ENCODE measurements at regions not wholly inside any gene's neighbourhood (a gene's known extent, or its start where the extent isn't known, plus 50 kb on each side); places are given as distances from the start of the nearest gene placed in this dataset.

DNA sequence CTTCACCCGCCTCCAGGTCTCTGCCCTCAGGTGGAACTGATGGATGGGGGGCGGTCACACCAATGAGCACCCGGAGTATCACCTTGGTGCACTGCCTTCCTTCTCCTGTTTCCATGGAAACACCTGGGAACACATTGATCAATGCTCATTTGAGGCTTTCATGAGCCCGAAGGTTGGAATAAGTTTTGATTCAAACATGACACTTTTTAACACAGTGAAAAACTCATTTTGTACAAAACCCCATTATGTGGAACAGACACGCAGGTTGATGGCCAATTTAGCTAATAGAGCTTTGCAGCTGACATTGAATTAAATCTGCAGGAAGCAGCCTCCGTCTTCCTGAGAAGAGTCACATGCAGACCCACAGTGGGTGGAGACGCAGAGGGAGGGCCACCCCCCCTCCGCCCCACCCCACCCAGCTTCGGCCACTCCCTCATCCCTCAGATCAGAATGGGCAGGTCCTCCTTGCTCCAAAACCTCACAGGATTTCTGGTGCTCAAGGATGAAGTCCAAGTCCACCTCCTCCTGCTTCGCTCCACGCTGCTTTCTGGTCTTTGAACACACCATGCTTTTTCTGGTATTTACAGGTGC lies 96.0 kb upstream of the MYCN start:
- Mint-ChIP-seq H3K36me3 (ENCODE audit: low read depth) (no peaks in the 10 kb centered on the region), H3K4me1 (ENCODE audit: low read depth) (no peaks in the 10 kb centered on the region), H3K4me3 (ENCODE audit: unreplicated experiment) (no peak overlapping the region), H3K9me3 (ENCODE audit: low read depth) (no peaks in the 10 kb centered on the region), H3K27ac (ENCODE audit: unreplicated experiment) (no peak overlapping the region), H3K27me3 (ENCODE audit: low read depth) (peaks cover 19% of the 10 kb centered on the region)
- no peak for DNase-seq (ENCODE audit: low spot score)
- TF ChIP-seq, protein P1, sequence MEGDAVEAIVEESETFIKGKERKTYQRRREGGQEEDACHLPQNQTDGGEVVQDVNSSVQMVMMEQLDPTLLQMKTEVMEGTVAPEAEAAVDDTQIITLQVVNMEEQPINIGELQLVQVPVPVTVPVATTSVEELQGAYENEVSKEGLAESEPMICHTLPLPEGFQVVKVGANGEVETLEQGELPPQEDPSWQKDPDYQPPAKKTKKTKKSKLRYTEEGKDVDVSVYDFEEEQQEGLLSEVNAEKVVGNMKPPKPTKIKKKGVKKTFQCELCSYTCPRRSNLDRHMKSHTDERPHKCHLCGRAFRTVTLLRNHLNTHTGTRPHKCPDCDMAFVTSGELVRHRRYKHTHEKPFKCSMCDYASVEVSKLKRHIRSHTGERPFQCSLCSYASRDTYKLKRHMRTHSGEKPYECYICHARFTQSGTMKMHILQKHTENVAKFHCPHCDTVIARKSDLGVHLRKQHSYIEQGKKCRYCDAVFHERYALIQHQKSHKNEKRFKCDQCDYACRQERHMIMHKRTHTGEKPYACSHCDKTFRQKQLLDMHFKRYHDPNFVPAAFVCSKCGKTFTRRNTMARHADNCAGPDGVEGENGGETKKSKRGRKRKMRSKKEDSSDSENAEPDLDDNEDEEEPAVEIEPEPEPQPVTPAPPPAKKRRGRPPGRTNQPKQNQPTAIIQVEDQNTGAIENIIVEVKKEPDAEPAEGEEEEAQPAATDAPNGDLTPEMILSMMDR (IDR thresholded peaks at IDR 0.05), result no peak

DNA sequence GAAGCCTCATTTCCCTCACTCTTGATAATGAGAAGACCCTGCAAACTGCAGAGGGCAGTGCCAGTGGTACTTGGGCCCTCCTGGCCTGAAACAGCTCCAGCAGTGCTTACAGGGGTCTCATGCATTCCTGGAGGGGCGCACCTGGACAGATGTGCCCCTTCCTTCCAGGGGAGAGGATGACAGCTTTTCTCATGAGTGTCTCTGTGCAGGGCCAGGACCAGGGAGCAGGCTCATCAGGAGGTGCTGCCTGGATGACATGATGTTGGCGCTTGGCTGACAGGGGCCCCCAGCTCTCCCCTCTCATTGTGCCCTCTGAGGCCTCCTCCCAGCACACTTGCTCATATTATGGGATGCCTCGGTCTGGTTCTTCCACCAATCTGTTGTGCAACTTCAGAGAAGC lies 95.1 kb upstream of the MYCN start:
- TF ChIP-seq, protein P1 (IDR thresholded peaks at IDR 0.05), result no peak
- H3K9me3 Mint-ChIP-seq (ENCODE audit: low read depth), result no peaks in the 10 kb centered on the region

DNA sequence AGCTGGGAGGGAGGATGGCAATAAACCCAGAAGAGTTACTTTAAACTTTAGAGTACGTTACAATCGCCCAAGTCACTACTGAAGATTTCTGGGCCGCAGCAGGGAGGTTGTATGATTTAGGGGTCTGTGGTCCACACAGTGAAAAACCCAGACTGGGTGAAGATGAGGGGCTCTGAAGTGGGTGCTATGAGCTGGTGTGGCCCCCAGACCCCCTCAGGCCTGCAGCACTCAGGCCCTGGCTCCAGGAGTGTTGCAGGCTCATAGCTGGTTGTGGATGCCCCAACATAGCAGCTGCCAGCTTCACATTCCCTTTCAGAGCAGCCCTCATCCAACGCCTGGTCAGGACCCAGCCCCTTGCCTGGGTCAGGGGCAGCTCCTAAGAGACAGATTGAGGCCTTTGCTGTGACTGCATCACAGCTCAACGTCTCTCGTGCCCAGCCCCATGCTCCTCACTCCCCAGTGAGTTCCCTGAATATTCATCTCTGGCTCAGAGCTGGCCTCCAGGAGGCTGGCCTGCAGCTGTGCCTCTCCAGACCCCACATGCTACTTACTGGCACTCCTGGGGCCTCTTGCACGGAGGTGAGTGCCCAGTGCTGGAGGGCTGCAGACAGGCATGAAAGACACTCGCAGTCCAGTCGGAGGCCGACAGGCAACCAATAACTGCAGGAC lies 94.5 kb upstream of the MYCN start:
- TF ChIP-seq, protein P1 (IDR thresholded peaks at IDR 0.05), result no peak
- H3K9me3 Mint-ChIP-seq (ENCODE audit: low read depth), result no peaks in the 10 kb centered on the region
- H3K27me3 Mint-ChIP-seq (ENCODE audit: low read depth), result peaks cover 16% of the 10 kb centered on the region
- no peak for DNase-seq (ENCODE audit: low spot score)
- no peak overlapping the region for H3K27ac Mint-ChIP-seq (ENCODE audit: unreplicated experiment)
- no peaks in the 10 kb centered on the region for H3K36me3 Mint-ChIP-seq (ENCODE audit: low read depth)
- no peaks in the 10 kb centered on the region for H3K4me1 Mint-ChIP-seq (ENCODE audit: low read depth)
- no peak overlapping the region for H3K4me3 Mint-ChIP-seq (ENCODE audit: unreplicated experiment)

More for the DNA sequence above, 95.1 kb upstream of the MYCN start:
- no peak overlapping the region for H3K4me3 Mint-ChIP-seq (ENCODE audit: unreplicated experiment)
- no peak overlapping the region for H3K27ac Mint-ChIP-seq (ENCODE audit: unreplicated experiment)
- DNase-seq (ENCODE audit: low spot score), result no peak
- peaks cover 20% of the 10 kb centered on the region for H3K27me3 Mint-ChIP-seq (ENCODE audit: low read depth)
- H3K36me3 Mint-ChIP-seq (ENCODE audit: low read depth), result no peaks in the 10 kb centered on the region
- H3K4me1 Mint-ChIP-seq (ENCODE audit: low read depth), result no peaks in the 10 kb centered on the region

DNA sequence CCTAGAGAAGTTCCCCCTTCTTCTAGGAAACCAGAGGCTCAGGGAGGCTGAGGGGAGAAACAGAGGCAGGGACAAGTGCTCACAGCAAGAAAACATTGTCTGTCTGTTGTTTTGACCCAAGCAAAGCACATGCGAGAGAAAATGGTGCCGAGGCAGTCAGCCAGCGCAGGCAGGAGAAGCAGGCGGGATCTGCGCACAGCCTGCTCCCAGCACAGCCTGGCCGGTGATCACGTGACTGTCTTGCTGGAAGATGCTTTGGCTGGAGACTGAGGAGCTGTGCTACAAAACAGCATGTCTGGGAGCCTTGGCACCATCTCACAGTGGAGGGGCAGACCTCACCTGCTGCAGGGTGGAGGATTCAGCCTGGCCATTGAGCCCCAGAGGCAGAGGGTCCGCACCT lies 93.7 kb upstream of the MYCN start:
- Mint-ChIP-seq H3K9me3 (ENCODE audit: low read depth) (no peaks in the 10 kb centered on the region), H3K27ac (ENCODE audit: unreplicated experiment) (no peak overlapping the region), H3K4me3 (ENCODE audit: unreplicated experiment) (no peak overlapping the region), H3K36me3 (ENCODE audit: low read depth) (no peaks in the 10 kb centered on the region), H3K27me3 (ENCODE audit: low read depth) (peaks cover 13% of the 10 kb centered on the region), H3K4me1 (ENCODE audit: low read depth) (no peaks in the 10 kb centered on the region)
- TF ChIP-seq, protein P1 (IDR thresholded peaks at IDR 0.05), result no peak
- DNase-seq (ENCODE audit: low spot score), result no peak

DNA sequence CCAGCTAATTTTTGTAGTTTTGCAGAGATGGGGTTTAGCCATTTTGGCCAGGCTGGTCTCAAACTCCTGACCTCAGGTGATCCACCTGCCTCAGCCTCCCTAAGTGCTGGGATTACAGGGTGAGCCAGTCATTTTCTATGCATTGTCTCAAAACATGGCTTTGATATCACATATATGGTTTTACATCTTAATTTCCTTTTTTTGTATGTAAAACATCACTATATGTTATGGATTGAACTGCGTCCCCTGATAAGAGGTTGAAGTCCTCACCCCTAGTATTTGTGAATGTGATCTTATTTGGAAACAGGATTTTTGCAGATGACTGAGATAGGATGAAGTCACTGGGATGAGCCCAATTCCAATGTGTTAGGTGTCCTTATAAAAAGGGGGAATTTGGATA lies 89.8 kb upstream of the MYCN start:
- no peak for DNase-seq (ENCODE audit: low spot score)
- Mint-ChIP-seq H3K4me1 (ENCODE audit: low read depth) (no peaks in the 10 kb centered on the region), H3K36me3 (ENCODE audit: low read depth) (no peaks in the 10 kb centered on the region), H3K27me3 (ENCODE audit: low read depth) (peaks cover 17% of the 10 kb centered on the region), H3K4me3 (ENCODE audit: unreplicated experiment) (no peak overlapping the region), H3K9me3 (ENCODE audit: low read depth) (no peaks in the 10 kb centered on the region), H3K27ac (ENCODE audit: unreplicated experiment) (no peak overlapping the region)
- TF ChIP-seq, protein P1 (IDR thresholded peaks at IDR 0.05), result no peak

Data from chondrocyte (in vitro differentiated cells).